ENCODE measurements at regions not wholly inside any gene's neighbourhood (a gene's known extent, or its start where the extent isn't known, plus 50 kb on each side); places are given as distances from the start of the nearest gene placed in this dataset.

GRCh38 chr14:86712727-86713126, 1182.8 kb downstream of the FLRT2 start:
- no peaks in the 10 kb centered on the region for H3K4me1 ChIP-seq (ENCODE audit: insufficient read depth, low read length)
- H4K20me1 ChIP-seq (ENCODE audit: insufficient read depth, low read length) = no peaks in the 10 kb centered on the region
- no peak overlapping the region for H3K4me2 ChIP-seq (ENCODE audit: insufficient read depth, low read length)
- no peak overlapping the region for H2AFZ ChIP-seq (ENCODE audit: low read length)
- no peaks in the 10 kb centered on the region for H3K79me2 ChIP-seq (ENCODE audit: insufficient read depth, low read length)
- H3K4me3 ChIP-seq (ENCODE audit: insufficient read depth, low read length) = no peak overlapping the region
- TF ChIP-seq, protein P1, sequence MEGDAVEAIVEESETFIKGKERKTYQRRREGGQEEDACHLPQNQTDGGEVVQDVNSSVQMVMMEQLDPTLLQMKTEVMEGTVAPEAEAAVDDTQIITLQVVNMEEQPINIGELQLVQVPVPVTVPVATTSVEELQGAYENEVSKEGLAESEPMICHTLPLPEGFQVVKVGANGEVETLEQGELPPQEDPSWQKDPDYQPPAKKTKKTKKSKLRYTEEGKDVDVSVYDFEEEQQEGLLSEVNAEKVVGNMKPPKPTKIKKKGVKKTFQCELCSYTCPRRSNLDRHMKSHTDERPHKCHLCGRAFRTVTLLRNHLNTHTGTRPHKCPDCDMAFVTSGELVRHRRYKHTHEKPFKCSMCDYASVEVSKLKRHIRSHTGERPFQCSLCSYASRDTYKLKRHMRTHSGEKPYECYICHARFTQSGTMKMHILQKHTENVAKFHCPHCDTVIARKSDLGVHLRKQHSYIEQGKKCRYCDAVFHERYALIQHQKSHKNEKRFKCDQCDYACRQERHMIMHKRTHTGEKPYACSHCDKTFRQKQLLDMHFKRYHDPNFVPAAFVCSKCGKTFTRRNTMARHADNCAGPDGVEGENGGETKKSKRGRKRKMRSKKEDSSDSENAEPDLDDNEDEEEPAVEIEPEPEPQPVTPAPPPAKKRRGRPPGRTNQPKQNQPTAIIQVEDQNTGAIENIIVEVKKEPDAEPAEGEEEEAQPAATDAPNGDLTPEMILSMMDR (IDR thresholded peaks at IDR 0.05; ENCODE audit: extremely low read depth, low read depth, low read length) = no peak
- H3K36me3 ChIP-seq (ENCODE audit: insufficient read depth, low read length) = no peaks in the 10 kb centered on the region
- no peaks in the 10 kb centered on the region for H3K27me3 ChIP-seq (ENCODE audit: insufficient read depth, low read length)
- H3K27ac ChIP-seq (ENCODE audit: low read depth, low read length) = no peak overlapping the region
- H3K9me3 ChIP-seq (ENCODE audit: low read depth, low read length) = no peaks in the 10 kb centered on the region
- DNase-seq (ENCODE audit: insufficient read length, low spot score, missing footprints) = no peak

- no peak for DNase-seq (ENCODE audit: insufficient read length, low spot score, missing footprints)
- TF ChIP-seq, protein P1 (IDR thresholded peaks at IDR 0.05; ENCODE audit: extremely low read depth, low read depth, low read length) = no peak
- Histone ChIP-seq H3K79me2 (ENCODE audit: insufficient read depth, low read length) (no peaks in the 10 kb centered on the region), H3K9me3 (ENCODE audit: low read depth, low read length) (no peaks in the 10 kb centered on the region), H3K27me3 (ENCODE audit: insufficient read depth, low read length) (no peaks in the 10 kb centered on the region), H3K36me3 (ENCODE audit: insufficient read depth, low read length) (no peaks in the 10 kb centered on the region), H3K4me3 (ENCODE audit: insufficient read depth, low read length) (no peak overlapping the region), H3K27ac (ENCODE audit: low read depth, low read length) (no peak overlapping the region), H3K4me1 (ENCODE audit: insufficient read depth, low read length) (no peaks in the 10 kb centered on the region), H3K4me2 (ENCODE audit: insufficient read depth, low read length) (no peak overlapping the region), H2AFZ (ENCODE audit: low read length) (no peak overlapping the region), H4K20me1 (ENCODE audit: insufficient read depth, low read length) (no peaks in the 10 kb centered on the region)
These were observed 1182.2 kb downstream of the FLRT2 start for GRCh38 chr14:86712176-86712575.

GRCh38 chr14:86708846-86709339, 1178.9 kb downstream of the FLRT2 start:
- Histone ChIP-seq H2AFZ (ENCODE audit: low read length) (no peak overlapping the region), H4K20me1 (ENCODE audit: insufficient read depth, low read length) (no peaks in the 10 kb centered on the region), H3K27me3 (ENCODE audit: insufficient read depth, low read length) (no peaks in the 10 kb centered on the region), H3K79me2 (ENCODE audit: insufficient read depth, low read length) (no peaks in the 10 kb centered on the region), H3K27ac (ENCODE audit: low read depth, low read length) (no peak overlapping the region), H3K36me3 (ENCODE audit: insufficient read depth, low read length) (no peaks in the 10 kb centered on the region), H3K4me3 (ENCODE audit: insufficient read depth, low read length) (no peak overlapping the region), H3K4me1 (ENCODE audit: insufficient read depth, low read length) (no peaks in the 10 kb centered on the region), H3K4me2 (ENCODE audit: insufficient read depth, low read length) (no peak overlapping the region), H3K9me3 (ENCODE audit: low read depth, low read length) (no peaks in the 10 kb centered on the region)
- TF ChIP-seq, protein P1 (IDR thresholded peaks at IDR 0.05; ENCODE audit: extremely low read depth, low read depth, low read length) = no peak
- no peak for DNase-seq (ENCODE audit: insufficient read length, low spot score, missing footprints)

- no peak overlapping the region for H3K4me3 ChIP-seq (ENCODE audit: insufficient read depth, low read length)
- no peaks in the 10 kb centered on the region for H3K9me3 ChIP-seq (ENCODE audit: low read depth, low read length)
- H4K20me1 ChIP-seq (ENCODE audit: insufficient read depth, low read length) = no peaks in the 10 kb centered on the region
- H3K27ac ChIP-seq (ENCODE audit: low read depth, low read length) = no peak overlapping the region
- no peaks in the 10 kb centered on the region for H3K27me3 ChIP-seq (ENCODE audit: insufficient read depth, low read length)
- TF ChIP-seq, protein P1 (IDR thresholded peaks at IDR 0.05; ENCODE audit: extremely low read depth, low read depth, low read length) = no peak
- no peaks in the 10 kb centered on the region for H3K4me1 ChIP-seq (ENCODE audit: insufficient read depth, low read length)
- no peak overlapping the region for H3K4me2 ChIP-seq (ENCODE audit: insufficient read depth, low read length)
- H3K36me3 ChIP-seq (ENCODE audit: insufficient read depth, low read length) = no peaks in the 10 kb centered on the region
- no peak for DNase-seq (ENCODE audit: insufficient read length, low spot score, missing footprints)
- H3K79me2 ChIP-seq (ENCODE audit: insufficient read depth, low read length) = no peaks in the 10 kb centered on the region
- no peak overlapping the region for H2AFZ ChIP-seq (ENCODE audit: low read length)
These were observed 1177.1 kb downstream of the FLRT2 start for GRCh38 chr14:86707071-86707470.
